CD4-positive, alpha-beta T cell treated with Interleukin-10 for 1 hour (primary cell): ENCODE measurements at regions not wholly inside any gene's neighbourhood (a gene's known extent, or its start where the extent isn't known, plus 50 kb on each side); places are given as distances from the start of the nearest gene placed in this dataset.

Experiments
- DNase-seq: peaks from one replicate; pipeline ENCODE4 v3.0.0-alpha.2; 2020

GRCh38 chr19:31118287-31118955 is 230.8 kb downstream of the TSHZ3 start:
- DNase-seq = no peak

- no peak for DNase-seq
Observed at GRCh38 chr19:31114585-31114984, 234.7 kb downstream of the TSHZ3 start.

GRCh38 chr19:31113293-31113692 is 235.9 kb downstream of the TSHZ3 start:
- DNase-seq = no peak

- DNase-seq = no peak
Observed at GRCh38 chr19:31112158-31112557, 237.1 kb downstream of the TSHZ3 start.

GRCh38 chr19:31111741-31112140 is 237.5 kb downstream of the TSHZ3 start:
- DNase-seq = no peak

- DNase-seq = peak; percentile 10
Observed at GRCh38 chr19:31110336-31110735, 238.9 kb downstream of the TSHZ3 start.

- DNase-seq = no peak
Observed at GRCh38 chr19:31109636-31110035, 239.6 kb downstream of the TSHZ3 start.

GRCh38 chr19:31107096-31107495 is 242.1 kb downstream of the TSHZ3 start:
- no peak for DNase-seq

GRCh38 chr19:31105761-31106160 is 243.5 kb downstream of the TSHZ3 start:
- no peak for DNase-seq

- no peak for DNase-seq
Observed at GRCh38 chr19:31104451-31104850, 244.8 kb downstream of the TSHZ3 start.

GRCh38 chr19:31103228-31103627 is 246.0 kb downstream of the TSHZ3 start:
- no peak for DNase-seq

- no peak for DNase-seq
Observed at GRCh38 chr19:31102674-31103073, 246.6 kb downstream of the TSHZ3 start.

- DNase-seq = no peak
Observed at GRCh38 chr19:31100981-31101380, 248.3 kb downstream of the TSHZ3 start.

- no peak for DNase-seq
Observed at GRCh38 chr19:31100206-31100590, 249.0 kb downstream of the TSHZ3 start.

- DNase-seq = no peak
Observed at GRCh38 chr19:31099515-31100205, 249.6 kb downstream of the TSHZ3 start.

- DNase-seq = no peak
Observed at GRCh38 chr19:31098836-31099235, 250.4 kb downstream of the TSHZ3 start.

- DNase-seq = no peak
Observed at GRCh38 chr19:31096935-31097545, 252.2 kb downstream of the TSHZ3 start.

GRCh38 chr19:31096062-31096830 is 253.0 kb downstream of the TSHZ3 start:
- no peak for DNase-seq

GRCh38 chr19:31095100-31095804 is 254.0 kb downstream of the TSHZ3 start:
- no peak for DNase-seq

GRCh38 chr19:31092274-31092673 is 257.0 kb downstream of the TSHZ3 start:
- DNase-seq = no peak

- no peak for DNase-seq
Observed at GRCh38 chr19:31089681-31090080, 259.6 kb downstream of the TSHZ3 start.

GRCh38 chr19:31085125-31085524 is 264.1 kb downstream of the TSHZ3 start:
- no peak for DNase-seq

GRCh38 chr19:31083105-31083504 is 266.1 kb downstream of the TSHZ3 start:
- DNase-seq = no peak
